Liver (tissue), 3 donors: ENCODE measurements at regions not wholly inside any gene's neighbourhood (a gene's known extent, or its start where the extent isn't known, plus 50 kb on each side); places are given as distances from the start of the nearest gene placed in this dataset.

Source experiments
- FOXA1 ChIP-seq: IDR thresholded peaks from 2 replicates; pipeline ENCODE4 v1.6.1; 2016; ENCODE audit warnings: antibody characterized with exemption
- GABPA ChIP-seq, 2 donors: IDR thresholded peaks in 1 of 2; conservative IDR thresholded peaks in 1 of 2; 2 replicates each; pipeline ENCODE4 v1.6.1; 2016; ENCODE audit warnings: antibody characterized with exemption in 2 of 2, mild to moderate bottlenecking in 1 of 2, moderate library complexity in 1 of 2
- NR2F2 ChIP-seq: IDR thresholded peaks from 2 replicates; pipeline ENCODE4 v1.6.1; 2016; ENCODE audit warnings: antibody characterized with exemption
- RAD21 ChIP-seq, 2 donors: IDR thresholded peaks; 2 replicates each; pipeline ENCODE4 v1.6.1; 2016; ENCODE audit warnings: antibody characterized with exemption in 2 of 2, mild to moderate bottlenecking in 2 of 2
- RXRA ChIP-seq, 2 donors: IDR thresholded peaks; 2 replicates each; pipeline ENCODE4 v1.6.1; 2017 to 2018; ENCODE audit warnings: antibody characterized with exemption in 2 of 2, mild to moderate bottlenecking in 1 of 2
- TAF1 ChIP-seq: conservative IDR thresholded peaks from 2 replicates; pipeline ENCODE4 v1.6.1; 2016; ENCODE audit warnings: antibody characterized with exemption, mild to moderate bottlenecking
- YY1 ChIP-seq: IDR thresholded peaks from 2 replicates; pipeline ENCODE4 v1.6.1; 2016; ENCODE audit warnings: antibody characterized with exemption, mild to moderate bottlenecking
- TF ChIP-seq, protein P1 (sequence below): IDR thresholded peaks from 2 replicates; pipeline ENCODE4 v1.6.1; 2016; ENCODE audit warnings: antibody characterized with exemption
- TF ChIP-seq, protein P2 (sequence below): fragments of 150-350 bp; IDR thresholded peaks from 2 replicates; pipeline ENCODE4 v1.5.1; 2017; ENCODE audit warnings: improper control_type of control experiment, low read depth, low read length; ENCODE audit not compliant: missing input control
- TF ChIP-seq, protein P3 (sequence below): IDR thresholded peaks from 2 replicates; pipeline ENCODE4 v1.6.1; 2016; ENCODE audit warnings: antibody characterized with exemption, mild to moderate bottlenecking
- TF ChIP-seq, protein P4 (sequence below): IDR thresholded peaks from 2 replicates; pipeline ENCODE4 v1.6.1; 2016; ENCODE audit warnings: antibody characterized with exemption
- donor health status: healthy.
- donor health status: healthy.

- TF ChIP-seq, protein P1, sequence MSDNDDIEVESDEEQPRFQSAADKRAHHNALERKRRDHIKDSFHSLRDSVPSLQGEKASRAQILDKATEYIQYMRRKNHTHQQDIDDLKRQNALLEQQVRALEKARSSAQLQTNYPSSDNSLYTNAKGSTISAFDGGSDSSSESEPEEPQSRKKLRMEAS = no peak
- TF ChIP-seq RXRA (IDR thresholded peaks at IDR 0.05) (no peak), YY1 (no peak), TAF1 (no peak), RAD21 (IDR thresholded peaks at IDR 0.05) (no peak), FOXA1 (no peak), GABPA (IDR thresholded peaks at IDR 0.05 in 1 of 2, conservative IDR thresholded peaks at IDR 0.05 in 1 of 2) (no peak), NR2F2 (no peak)
- TF ChIP-seq, protein P2, sequence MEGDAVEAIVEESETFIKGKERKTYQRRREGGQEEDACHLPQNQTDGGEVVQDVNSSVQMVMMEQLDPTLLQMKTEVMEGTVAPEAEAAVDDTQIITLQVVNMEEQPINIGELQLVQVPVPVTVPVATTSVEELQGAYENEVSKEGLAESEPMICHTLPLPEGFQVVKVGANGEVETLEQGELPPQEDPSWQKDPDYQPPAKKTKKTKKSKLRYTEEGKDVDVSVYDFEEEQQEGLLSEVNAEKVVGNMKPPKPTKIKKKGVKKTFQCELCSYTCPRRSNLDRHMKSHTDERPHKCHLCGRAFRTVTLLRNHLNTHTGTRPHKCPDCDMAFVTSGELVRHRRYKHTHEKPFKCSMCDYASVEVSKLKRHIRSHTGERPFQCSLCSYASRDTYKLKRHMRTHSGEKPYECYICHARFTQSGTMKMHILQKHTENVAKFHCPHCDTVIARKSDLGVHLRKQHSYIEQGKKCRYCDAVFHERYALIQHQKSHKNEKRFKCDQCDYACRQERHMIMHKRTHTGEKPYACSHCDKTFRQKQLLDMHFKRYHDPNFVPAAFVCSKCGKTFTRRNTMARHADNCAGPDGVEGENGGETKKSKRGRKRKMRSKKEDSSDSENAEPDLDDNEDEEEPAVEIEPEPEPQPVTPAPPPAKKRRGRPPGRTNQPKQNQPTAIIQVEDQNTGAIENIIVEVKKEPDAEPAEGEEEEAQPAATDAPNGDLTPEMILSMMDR = no peak
- TF ChIP-seq, protein P3, sequence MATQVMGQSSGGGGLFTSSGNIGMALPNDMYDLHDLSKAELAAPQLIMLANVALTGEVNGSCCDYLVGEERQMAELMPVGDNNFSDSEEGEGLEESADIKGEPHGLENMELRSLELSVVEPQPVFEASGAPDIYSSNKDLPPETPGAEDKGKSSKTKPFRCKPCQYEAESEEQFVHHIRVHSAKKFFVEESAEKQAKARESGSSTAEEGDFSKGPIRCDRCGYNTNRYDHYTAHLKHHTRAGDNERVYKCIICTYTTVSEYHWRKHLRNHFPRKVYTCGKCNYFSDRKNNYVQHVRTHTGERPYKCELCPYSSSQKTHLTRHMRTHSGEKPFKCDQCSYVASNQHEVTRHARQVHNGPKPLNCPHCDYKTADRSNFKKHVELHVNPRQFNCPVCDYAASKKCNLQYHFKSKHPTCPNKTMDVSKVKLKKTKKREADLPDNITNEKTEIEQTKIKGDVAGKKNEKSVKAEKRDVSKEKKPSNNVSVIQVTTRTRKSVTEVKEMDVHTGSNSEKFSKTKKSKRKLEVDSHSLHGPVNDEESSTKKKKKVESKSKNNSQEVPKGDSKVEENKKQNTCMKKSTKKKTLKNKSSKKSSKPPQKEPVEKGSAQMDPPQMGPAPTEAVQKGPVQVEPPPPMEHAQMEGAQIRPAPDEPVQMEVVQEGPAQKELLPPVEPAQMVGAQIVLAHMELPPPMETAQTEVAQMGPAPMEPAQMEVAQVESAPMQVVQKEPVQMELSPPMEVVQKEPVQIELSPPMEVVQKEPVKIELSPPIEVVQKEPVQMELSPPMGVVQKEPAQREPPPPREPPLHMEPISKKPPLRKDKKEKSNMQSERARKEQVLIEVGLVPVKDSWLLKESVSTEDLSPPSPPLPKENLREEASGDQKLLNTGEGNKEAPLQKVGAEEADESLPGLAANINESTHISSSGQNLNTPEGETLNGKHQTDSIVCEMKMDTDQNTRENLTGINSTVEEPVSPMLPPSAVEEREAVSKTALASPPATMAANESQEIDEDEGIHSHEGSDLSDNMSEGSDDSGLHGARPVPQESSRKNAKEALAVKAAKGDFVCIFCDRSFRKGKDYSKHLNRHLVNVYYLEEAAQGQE = no peak
- TF ChIP-seq, protein P4, sequence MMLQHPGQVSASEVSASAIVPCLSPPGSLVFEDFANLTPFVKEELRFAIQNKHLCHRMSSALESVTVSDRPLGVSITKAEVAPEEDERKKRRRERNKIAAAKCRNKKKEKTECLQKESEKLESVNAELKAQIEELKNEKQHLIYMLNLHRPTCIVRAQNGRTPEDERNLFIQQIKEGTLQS = no peak
Observed at GRCh38 chr7:91327346-91327745, 63.1 kb downstream of the FZD1 start.
